H1 (cell line): ENCODE measurements at regions not wholly inside any gene's neighbourhood (a gene's known extent, or its start where the extent isn't known, plus 50 kb on each side); places are given as distances from the start of the nearest gene placed in this dataset.

Experiments used
- CTCF ChIA-PET: fragments of 300-600 bp; sonication (Branson Sonifier 250); formaldehyde crosslinking; loops from one replicate; lab custom pipeline; 2021; ENCODE audit not compliant: partially characterized antibody; lab: Charles Lee
- POLR2A ChIA-PET: fragments of 300-600 bp; sonication (Branson Sonifier 250); formaldehyde crosslinking; loops from one replicate; lab custom pipeline; 2021; ENCODE audit warnings: inconsistent platforms; ENCODE audit not compliant: partially characterized antibody; lab: Charles Lee
- DNase-seq, 2 experiments: peaks; one replicate each; pipeline versions ENCODE4 v3.0.0 to v3.0.0-alpha.2; 2010 to 2022; ENCODE audit warnings: low spot score in 2 of 2, low read depth in 1 of 2, mixed read lengths in 1 of 2
- FAIRE-seq: peaks from 2 replicates; lab custom pipeline; 2011; peaks lifted over from hg19 to GRCh38; lab: Jason Lieb, UNC
- H2AFZ ChIP-seq: 2 replicates; pipeline ENCODE4 v1.8.1; 2012; ENCODE audit warnings: low read length, inconsistent platforms
- H2AK5ac ChIP-seq: 2 replicates; pipeline ENCODE4 v1.6.1; 2013; ENCODE audit warnings: low read depth, low read length
- H2BK120ac ChIP-seq: replicated peaks from 2 replicates; pipeline ENCODE3; 2013; ENCODE audit warnings: low read depth, low read length, inconsistent platforms
- H2BK12ac ChIP-seq: 2 replicates; pipeline ENCODE4 v1.6.1; 2013; ENCODE audit warnings: low read depth, low read length
- H2BK15ac ChIP-seq: 2 replicates; pipeline ENCODE4 v1.6.1; 2013; ENCODE audit warnings: low read length
- H2BK20ac ChIP-seq: 2 replicates; pipeline ENCODE4 v1.6.1; 2013; ENCODE audit warnings: low read length
- H2BK5ac ChIP-seq: 2 replicates; pipeline ENCODE4 v1.6.1; 2013; ENCODE audit warnings: low read depth, low read length
- H3K14ac ChIP-seq: 2 replicates; pipeline ENCODE4 v1.6.1; 2013; ENCODE audit warnings: inconsistent platforms; ENCODE audit not compliant: insufficient read length
- H3K18ac ChIP-seq: 2 replicates; pipeline ENCODE4 v1.6.1; 2013; ENCODE audit warnings: low read length; ENCODE audit errors: extremely low read depth
- H3K23ac ChIP-seq: 2 replicates; pipeline ENCODE4 v1.6.1; 2013; ENCODE audit warnings: inconsistent platforms; ENCODE audit not compliant: insufficient read length
- H3K23me2 ChIP-seq: 2 replicates; pipeline ENCODE4 v1.6.1; 2013; ENCODE audit warnings: low read depth, low read length
- H3K27ac ChIP-seq: 2 replicates; pipeline ENCODE4 v1.6.1; 2011; ENCODE audit warnings: low read depth, low read length, inconsistent platforms
- H3K27me3 ChIP-seq, 4 experiments: replicated peaks in 1 of 4; 1 replicate in 1 of 4; 2 replicates in 3 of 4; pipeline versions ENCODE4 v1.6.1 to v1.8.1; 2011 to 2013; ENCODE audit warnings: low read length in 3 of 4, mild to moderate bottlenecking in 3 of 4, inconsistent platforms in 2 of 4, mixed read lengths in 2 of 4, moderate library complexity in 1 of 4; ENCODE audit not compliant: control insufficient read depth in 3 of 4, insufficient read depth in 3 of 4; ENCODE audit errors: extremely low read depth in 1 of 4
- H3K36me3 ChIP-seq, 4 experiments: 2 replicates each; pipeline versions ENCODE4 v1.6.1 to v1.8.1; 2011 to 2013; ENCODE audit warnings: mild to moderate bottlenecking in 4 of 4, low read length in 3 of 4, moderate library complexity in 2 of 4, control low read depth in 1 of 4, inconsistent platforms in 1 of 4; ENCODE audit not compliant: insufficient read depth in 4 of 4, control insufficient read depth in 2 of 4
- H3K4ac ChIP-seq: replicated peaks from 2 replicates; pipeline ENCODE3; 2013; ENCODE audit warnings: low read length, low read depth, mixed read lengths, inconsistent platforms; ENCODE audit not compliant: insufficient read length
- H3K4me1 ChIP-seq, 4 experiments: replicated peaks in 1 of 4; 1 replicate in 1 of 4; 2 replicates in 3 of 4; pipeline versions ENCODE4 v1.6.1 to v1.8.1; 2011 to 2013; ENCODE audit warnings: low read length in 3 of 4, inconsistent platforms in 2 of 4, mixed read lengths in 1 of 4; ENCODE audit not compliant: insufficient read depth in 4 of 4, control insufficient read depth in 3 of 4
- H3K4me2 ChIP-seq, 2 experiments: 2 replicates each; pipeline versions ENCODE4 v1.6.1 to v1.8.1; 2011 to 2013; ENCODE audit warnings: low read depth in 2 of 2, low read length in 2 of 2, control low read depth in 1 of 2, inconsistent platforms in 1 of 2, mild to moderate bottlenecking in 1 of 2; ENCODE audit not compliant: insufficient read depth in 1 of 2
- H3K4me3 ChIP-seq, 4 experiments: fragments of 200-600, 300-600 bp in 1 of 4; sonication (generic), shearing (Covaris generic), sonication (Bioruptor Twin) in 1 of 4; 2 replicates each; pipeline versions ENCODE4 v1.5.1 to v1.8.1; 2011 to 2016; ENCODE audit warnings: low read length in 4 of 4, low read depth in 3 of 4, control low read depth in 2 of 4, inconsistent platforms in 2 of 4, mild to moderate bottlenecking in 2 of 4, mixed read lengths in 1 of 4, moderate library complexity in 1 of 4; ENCODE audit not compliant: insufficient read depth in 2 of 4; ENCODE audit errors: extremely low read depth in 1 of 4
- H3K56ac ChIP-seq: replicated peaks from 2 replicates; pipeline ENCODE3; 2013; ENCODE audit warnings: low read depth, mild to moderate bottlenecking, mixed read lengths, low read length, inconsistent platforms; ENCODE audit not compliant: insufficient read length
- H3K79me1 ChIP-seq: 2 replicates; pipeline ENCODE4 v1.6.1; 2013; ENCODE audit warnings: low read depth, low read length, control low read depth
- H3K79me2 ChIP-seq, 2 experiments: 2 replicates each; pipeline versions ENCODE4 v1.6.1 to v1.8.1; 2012 to 2013; ENCODE audit warnings: low read length in 2 of 2, mild to moderate bottlenecking in 2 of 2, inconsistent platforms in 1 of 2; ENCODE audit not compliant: insufficient read depth in 2 of 2, control insufficient read depth in 1 of 2
- H3K9ac ChIP-seq, 4 experiments: replicated peaks in 1 of 4; 1 replicate in 1 of 4; 2 replicates in 3 of 4; pipeline versions ENCODE4 v1.6.1 to v1.8.1; 2011 to 2013; ENCODE audit warnings: low read depth in 3 of 4, low read length in 3 of 4, control low read depth in 2 of 4, mild to moderate bottlenecking in 2 of 4, moderate library complexity in 2 of 4, inconsistent platforms in 1 of 4; ENCODE audit errors: extremely low read depth in 1 of 4
- H3K9me3 ChIP-seq, 2 experiments: 2 replicates each; pipeline versions ENCODE4 v1.6.1 to v1.8.1; 2012 to 2013; ENCODE audit warnings: mild to moderate bottlenecking in 2 of 2, moderate library complexity in 2 of 2, control low read depth in 1 of 2, inconsistent platforms in 1 of 2, low read depth in 1 of 2, low read length in 1 of 2, mixed read lengths in 1 of 2; ENCODE audit not compliant: insufficient read depth in 2 of 2
- H4K20me1 ChIP-seq, 2 experiments: replicated peaks in 1 of 2; 2 replicates each; pipeline versions ENCODE3 to v1.8.1; 2011 to 2013; ENCODE audit warnings: inconsistent platforms in 2 of 2, low read length in 2 of 2, mild to moderate bottlenecking in 1 of 2; ENCODE audit not compliant: insufficient read depth in 2 of 2, control insufficient read depth in 1 of 2
- H4K5ac ChIP-seq: 2 replicates; pipeline ENCODE4 v1.6.1; 2013; ENCODE audit warnings: low read length, low read depth, mixed read lengths, inconsistent platforms; ENCODE audit not compliant: insufficient read length
- H4K8ac ChIP-seq: 2 replicates; pipeline ENCODE4 v1.8.0; 2013; ENCODE audit warnings: mild to moderate bottlenecking, moderate library complexity, low read length, inconsistent platforms; ENCODE audit not compliant: insufficient read depth; ENCODE audit errors: extremely low read depth
- H4K91ac ChIP-seq: replicated peaks from 2 replicates; pipeline ENCODE3; 2013; ENCODE audit warnings: low read length, mixed read lengths, inconsistent platforms; ENCODE audit not compliant: insufficient read length
- NANOG ChIP-seq: IDR thresholded peaks from 2 replicates; pipeline ENCODE4 v1.6.1; 2011; ENCODE audit warnings: low read length, low read depth, mild to moderate bottlenecking, inconsistent platforms; ENCODE audit not compliant: insufficient read depth, poor library complexity, severe bottlenecking
- SP2 ChIP-seq: IDR thresholded peaks from 2 replicates; pipeline ENCODE4 v1.6.1; 2012; ENCODE audit warnings: mild to moderate bottlenecking, low read length, inconsistent platforms

DNA sequence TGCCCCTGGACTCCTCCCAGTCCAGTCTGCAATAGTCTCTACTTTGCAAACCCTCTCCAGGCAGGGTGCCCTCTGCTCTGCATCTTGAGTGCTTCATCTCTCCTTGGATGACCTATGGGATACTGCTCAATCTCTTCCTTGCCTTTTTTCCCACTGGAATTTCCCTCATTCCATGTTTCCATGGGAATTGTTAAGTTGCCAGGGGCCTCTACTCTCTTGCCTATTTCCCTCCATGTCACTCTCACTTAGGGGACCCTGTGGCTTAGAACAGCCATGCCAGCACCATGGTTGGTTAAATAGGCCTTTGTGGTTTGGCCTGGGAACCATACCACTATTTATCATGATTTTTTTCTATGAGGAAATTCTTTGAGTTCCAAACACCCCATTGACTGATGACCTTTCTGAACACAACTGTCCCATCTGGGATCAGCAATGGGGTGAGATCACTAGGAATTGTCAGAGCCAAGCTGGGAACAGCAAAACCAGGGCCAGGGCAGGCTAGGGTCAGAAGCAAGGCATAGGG, 91.4 kb upstream of the RBMS1 start:
- POLR2A ChIA-PET, result no interaction called here
- Histone ChIP-seq H2AFZ (no peak overlapping the region), H2AK5ac (no peak overlapping the region), H3K4me1 (peaks cover 0 to 12% (median 3%) of the 10 kb centered on the region in 4 experiments; a peak in 5 of 7 replicates), H2BK20ac (no peak overlapping the region), H3K14ac (no peak overlapping the region), H4K91ac (no peak overlapping the region), H2BK12ac (no peak overlapping the region; the same call in none of the 2 replicates), H3K27ac (no peak overlapping the region), H4K5ac (no peak overlapping the region), H3K9ac (no peak overlapping the region), H3K79me1 (no peaks in the 10 kb centered on the region), H3K27me3 (no peaks in the 10 kb centered on the region), H3K18ac (no peak overlapping the region), H3K4ac (no peak overlapping the region), H2BK120ac (no peak overlapping the region), H3K36me3 (no peaks in the 10 kb centered on the region), H4K20me1 (no peaks in the 10 kb centered on the region), H2BK5ac (no peak overlapping the region), H3K56ac (no peak overlapping the region), H3K79me2 (no peaks in the 10 kb centered on the region), H3K4me2 (no peak overlapping the region), H4K8ac (no peak overlapping the region), H3K4me3 (no peak overlapping the region), H3K23ac (no peak overlapping the region), H3K23me2 (no peaks in the 10 kb centered on the region), H3K9me3 (no peaks in the 10 kb centered on the region), H2BK15ac (no peak overlapping the region)
- DNase-seq, result no peak
- no peak for TF ChIP-seq NANOG
- TF ChIP-seq SP2, result no peak
- FAIRE-seq, result no peak
- CTCF ChIA-PET, result interaction anchor here (1.3 kb wide), 1 partner anchor 385 kb away, joined by 3 read pairs; no protein-coding TSS in a partner anchor
